HG03280 (cell line): ENCODE measurements at regions not wholly inside any gene's neighbourhood (a gene's known extent, or its start where the extent isn't known, plus 50 kb on each side); places are given as distances from the start of the nearest gene placed in this dataset.

Source experiments
- ATAC-seq: cut with Tn5 transposase; IDR thresholded peaks from one replicate; pipeline ENCODE4 v1.9.1; 2021; ENCODE audit warnings: mild to moderate bottlenecking, moderate library complexity; ENCODE audit not compliant: unreplicated experiment

DNA sequence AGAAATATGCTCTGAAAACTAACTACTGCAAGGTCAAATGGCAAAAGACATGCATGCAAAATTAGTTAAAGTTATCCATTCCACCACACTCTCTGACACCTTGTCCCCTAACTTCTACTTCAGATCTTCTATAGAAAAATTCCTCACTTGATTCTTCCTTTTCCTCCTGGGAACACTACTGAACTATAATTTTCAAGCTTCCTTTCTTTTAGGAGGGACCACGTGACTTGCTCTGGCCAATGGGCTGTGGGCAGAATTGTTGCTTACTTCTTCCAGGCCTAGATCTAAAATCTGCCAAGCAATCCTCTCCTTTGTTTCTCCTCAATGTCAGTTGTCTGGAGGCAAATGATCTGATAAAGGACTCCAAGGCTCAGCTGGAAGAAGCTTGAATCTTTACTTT is 441.0 kb downstream of the CDK5RAP2 start:
- ATAC-seq = no peak

DNA sequence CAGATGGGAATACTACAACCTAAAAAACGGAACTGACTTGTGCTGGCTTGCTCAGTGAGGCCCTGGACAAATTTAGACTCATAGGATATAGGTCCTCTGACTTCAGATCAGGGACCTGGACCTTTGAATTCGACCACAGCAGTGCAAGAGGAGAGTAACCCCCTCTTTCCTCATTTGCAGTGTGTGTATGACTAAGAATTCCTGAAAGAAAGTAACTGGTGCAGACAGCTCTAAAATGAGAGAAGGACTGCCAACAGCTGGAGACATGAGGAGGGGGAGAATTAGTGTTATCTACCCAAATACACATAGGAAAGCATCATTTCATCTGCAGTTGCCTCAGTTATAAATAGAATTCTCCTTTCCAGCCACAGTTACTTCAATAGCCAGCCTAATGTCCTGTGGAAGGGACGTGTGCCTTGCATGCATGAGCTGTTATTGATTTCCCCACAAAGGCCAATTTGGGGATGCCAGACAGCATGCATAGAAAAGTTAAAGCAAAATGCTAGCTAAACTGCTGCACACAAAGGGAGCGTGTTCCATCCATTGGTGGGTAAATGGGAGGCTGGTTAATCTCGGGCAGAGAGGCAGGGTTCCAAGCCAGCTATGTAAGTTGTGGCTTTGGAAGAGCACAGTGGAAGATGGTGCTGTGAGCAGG is 442.7 kb downstream of the CDK5RAP2 start:
- ATAC-seq = no peak

DNA sequence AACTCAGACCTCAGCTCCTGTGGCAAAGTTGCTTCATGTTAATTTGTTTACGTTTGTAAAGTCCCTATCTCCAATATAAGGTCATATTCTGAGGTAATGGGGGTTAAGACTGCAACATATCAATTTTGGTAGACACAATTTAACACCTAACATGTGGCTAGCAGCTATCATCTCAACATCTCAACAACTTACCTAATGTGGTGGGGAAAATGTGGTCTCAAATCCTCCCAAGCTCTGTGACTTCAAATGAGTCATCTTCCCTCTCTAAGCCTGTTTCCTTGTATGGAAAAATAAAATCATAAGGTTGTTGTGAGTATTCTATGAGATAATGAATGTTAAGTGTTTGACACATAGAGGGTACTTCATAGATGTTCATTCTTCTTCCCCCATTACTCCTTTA is 443.3 kb downstream of the CDK5RAP2 start:
- no peak for ATAC-seq

DNA sequence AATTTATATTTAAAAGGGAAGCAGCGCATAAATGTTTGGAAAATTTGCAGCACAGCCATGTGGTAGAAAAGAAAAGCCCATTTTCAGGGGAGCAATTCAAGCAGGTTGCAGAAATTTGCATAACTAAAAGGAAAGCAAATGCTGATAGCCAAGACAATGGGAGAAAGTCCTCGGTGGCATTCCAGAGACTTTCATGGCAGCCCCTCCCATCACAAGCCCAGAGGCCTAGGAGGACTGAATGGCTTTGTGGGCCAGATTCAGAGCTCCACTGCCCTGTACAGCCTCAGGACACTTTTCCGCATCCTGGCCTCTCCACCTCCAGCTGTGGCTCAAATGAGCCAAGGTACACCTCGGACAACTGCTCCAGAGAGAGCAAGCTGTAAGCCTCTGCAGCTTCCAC is 462.9 kb downstream of the CDK5RAP2 start:
- no peak for ATAC-seq

DNA sequence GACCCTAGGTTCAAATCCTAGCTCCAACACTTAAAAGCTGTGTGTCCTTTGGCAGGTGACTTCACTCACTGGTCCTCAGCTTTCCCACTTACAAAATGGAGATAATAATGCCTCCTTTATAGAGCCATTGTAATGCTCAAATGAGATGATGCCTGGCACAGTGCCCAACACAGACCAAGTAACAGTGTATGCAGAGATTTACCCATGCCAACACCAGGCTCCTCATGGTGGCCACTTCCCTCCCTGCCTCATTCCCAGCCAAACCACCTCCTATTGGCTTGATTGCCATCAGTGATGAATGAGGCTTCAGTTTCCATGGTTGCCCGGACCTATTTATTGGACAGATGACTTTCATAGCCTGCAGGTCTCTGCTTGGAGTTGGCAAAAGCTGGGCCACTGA is 469.4 kb downstream of the CDK5RAP2 start:
- no peak for ATAC-seq

DNA sequence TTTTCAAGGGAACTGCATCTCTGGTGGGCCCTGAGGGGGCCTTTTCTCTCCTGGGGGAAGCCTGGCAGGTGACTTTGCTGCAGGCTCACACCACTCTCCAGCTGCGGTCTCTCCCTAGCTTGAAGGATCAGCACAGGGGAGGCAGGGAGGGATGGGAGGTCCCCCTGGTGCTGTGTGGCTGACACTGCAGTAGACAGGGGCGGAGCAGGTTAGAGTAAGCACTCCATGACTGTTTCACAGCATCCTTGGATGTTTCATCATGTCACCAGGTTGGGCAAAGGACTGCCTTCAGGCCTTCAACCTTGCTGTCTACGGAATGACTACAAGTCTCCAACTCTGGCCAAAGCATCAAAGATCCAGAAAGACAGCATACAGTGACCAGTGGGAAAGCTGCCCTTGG is 470.7 kb downstream of the CDK5RAP2 start:
- ATAC-seq = no peak

DNA sequence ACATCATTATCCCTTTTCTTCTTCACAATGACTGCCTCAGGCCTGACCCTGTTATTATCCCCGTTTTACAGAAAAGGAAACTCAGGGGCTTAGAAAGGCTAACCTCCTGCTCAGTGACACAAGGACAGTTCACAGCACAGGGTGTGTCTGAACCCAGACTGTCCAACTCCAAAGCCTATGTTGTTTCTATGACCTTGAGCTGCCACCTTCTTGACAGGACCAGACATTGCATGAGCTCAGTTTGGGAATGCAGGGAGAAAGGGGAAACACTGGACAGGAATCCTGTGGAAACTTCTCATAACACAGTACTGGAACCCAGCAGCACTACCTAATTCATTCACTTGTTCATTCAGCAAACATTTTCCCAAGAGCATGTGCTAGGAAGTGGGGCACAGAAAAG is 472.8 kb downstream of the CDK5RAP2 start:
- ATAC-seq = no peak

DNA sequence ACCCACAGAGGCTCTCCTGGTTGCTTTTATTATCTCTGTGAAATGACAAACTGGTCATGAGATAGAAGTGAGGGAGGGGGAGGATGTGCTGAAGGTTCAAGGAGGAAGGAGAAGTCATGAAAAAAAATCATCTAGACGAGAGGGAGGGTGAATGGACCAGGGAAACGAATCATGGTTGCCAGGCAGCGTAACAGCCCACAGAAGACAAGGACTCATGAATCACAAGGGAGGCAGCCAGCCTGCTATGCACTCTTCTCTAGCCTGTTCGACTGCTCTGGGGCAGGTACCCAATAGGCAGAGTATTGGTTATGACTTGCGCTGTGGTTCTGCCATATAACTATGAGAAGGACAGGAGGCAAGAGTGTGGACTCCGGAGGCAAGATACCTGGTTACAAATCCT is 475.2 kb downstream of the CDK5RAP2 start:
- ATAC-seq = no peak

DNA sequence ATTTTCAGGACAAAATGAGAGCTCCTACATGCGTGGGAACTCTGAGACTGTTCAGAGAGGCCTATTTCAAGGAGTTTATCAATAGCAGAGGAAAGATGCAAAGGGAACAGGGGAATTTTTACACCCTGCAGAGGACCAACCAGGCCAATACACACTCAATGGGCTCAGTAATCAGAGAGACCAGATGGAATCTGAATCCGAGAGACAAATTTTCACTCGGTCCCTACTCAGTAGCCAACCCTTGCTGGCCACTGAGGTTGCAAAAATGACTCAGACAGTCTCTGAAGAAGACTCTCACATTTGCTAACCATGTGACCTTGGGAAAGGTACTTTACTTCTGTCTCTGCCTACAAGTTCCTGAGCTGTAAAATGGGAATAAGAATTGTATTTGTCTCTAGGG is 479.4 kb downstream of the CDK5RAP2 start:
- ATAC-seq = no peak

DNA sequence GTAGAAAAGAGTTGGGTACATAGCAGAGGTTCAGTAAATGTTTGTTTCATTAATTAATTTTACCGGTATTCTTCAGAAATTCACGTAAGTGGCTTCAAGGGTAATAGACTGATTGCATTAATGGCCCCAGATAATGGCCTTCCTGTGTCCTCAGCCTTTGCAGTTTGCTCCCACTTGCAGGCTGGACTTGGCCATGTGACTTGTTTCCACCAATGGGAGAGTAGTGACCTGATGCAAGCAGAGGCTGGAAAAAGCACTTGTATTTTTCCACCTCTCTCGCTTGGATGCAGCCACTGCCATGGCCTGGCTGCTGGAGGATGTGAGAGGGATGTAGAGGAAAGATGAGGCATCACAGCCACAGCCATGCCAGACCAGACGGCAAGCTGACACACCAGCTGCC is 480.9 kb downstream of the CDK5RAP2 start:
- no peak for ATAC-seq

DNA sequence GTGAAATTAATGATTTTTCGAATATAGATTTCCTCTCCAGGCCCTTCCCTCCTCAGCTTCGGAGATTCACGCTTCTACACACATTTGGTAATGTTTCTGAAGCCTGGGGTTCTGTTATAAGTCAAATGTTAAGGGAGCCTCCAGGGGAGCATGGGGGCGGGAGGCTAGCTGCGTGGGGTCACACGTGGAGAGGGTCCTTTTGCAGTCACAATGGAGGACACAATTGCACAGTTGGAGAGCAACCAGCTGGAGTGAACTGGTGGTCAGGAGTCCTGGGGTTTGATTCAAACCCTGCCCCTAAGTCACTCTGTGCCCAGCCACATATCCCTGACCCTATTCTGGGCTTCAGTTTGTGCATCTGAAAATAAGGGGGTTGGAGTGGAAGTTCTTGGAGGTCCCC is 481.4 kb downstream of the CDK5RAP2 start:
- no peak for ATAC-seq

DNA sequence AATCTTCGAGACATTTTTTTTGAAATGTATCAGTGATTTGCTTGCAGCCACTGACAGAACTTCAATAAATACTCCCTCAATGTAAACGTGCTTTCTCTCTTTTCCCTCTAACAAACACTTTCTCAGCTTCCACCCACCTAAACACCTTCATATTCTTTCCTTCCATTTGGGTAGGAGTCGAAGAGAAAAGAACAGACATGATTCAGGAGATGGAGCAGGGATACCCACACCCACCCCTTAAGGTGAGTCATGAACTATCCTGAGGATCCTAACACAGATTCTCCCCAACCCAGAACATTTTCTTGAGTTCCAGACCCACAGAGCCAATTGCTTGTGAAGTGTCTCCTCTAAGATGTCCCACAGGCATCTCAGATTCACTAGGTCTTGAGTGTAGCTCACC is 488.8 kb downstream of the CDK5RAP2 start:
- no peak for ATAC-seq

DNA sequence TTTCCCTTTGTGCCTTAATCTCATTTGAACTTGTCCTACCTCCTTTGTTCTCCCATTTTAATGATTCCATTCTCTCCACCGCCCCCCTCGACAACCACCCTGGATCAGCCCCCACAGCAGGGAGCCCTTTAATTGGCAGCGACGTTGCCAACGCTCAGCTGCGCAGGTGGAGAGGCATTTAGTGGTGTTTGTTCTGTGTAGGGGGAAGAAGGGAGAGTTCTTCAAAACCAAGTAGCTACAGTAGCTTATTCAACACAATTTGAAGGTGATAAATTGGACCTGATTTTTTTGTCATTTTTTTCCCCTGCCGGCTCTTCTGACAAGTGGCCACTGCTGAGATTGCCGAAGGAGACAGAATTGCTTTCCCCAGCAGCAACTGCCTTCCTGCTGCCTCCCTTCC is 499.1 kb downstream of the CDK5RAP2 start:
- no peak for ATAC-seq

DNA sequence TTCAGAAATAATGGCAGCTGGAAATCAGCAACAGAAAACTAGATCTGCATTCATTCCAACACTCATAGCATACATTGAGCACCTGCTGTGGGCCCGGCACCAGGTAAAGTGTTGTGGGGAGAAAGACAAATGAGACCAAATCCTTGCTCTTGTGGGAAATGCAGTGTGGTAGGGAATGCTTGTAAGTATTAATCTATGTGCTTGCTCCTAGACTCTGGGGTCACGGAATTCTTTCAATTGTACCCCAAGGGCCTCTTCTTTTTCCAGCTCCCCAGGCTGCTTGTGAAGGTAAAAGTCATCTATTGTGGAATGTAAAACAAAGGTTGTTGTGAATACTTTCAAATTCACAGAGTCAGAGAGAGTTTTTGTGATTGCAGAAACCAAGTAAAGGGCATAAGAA is 501.9 kb downstream of the CDK5RAP2 start:
- ATAC-seq = no peak

DNA sequence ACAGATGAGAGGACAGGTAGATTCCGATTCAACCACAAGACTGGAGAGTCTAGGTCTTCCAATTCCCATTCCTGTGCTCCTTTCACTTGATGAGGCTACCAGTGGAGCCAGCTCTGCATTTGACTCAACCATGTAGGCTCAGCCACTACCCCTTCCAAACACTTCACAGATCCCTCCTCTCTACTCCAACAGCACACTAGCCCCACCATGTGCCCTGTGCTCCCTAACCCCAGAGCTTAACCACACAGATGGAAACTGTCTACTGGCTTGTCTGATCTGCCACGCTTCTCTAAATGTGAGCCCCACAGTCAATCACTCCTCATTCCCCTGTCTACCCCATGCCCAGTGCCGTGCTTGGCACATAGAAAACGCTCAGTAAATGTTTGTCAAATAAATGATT is 508.2 kb downstream of the CDK5RAP2 start:
- ATAC-seq = no peak

DNA sequence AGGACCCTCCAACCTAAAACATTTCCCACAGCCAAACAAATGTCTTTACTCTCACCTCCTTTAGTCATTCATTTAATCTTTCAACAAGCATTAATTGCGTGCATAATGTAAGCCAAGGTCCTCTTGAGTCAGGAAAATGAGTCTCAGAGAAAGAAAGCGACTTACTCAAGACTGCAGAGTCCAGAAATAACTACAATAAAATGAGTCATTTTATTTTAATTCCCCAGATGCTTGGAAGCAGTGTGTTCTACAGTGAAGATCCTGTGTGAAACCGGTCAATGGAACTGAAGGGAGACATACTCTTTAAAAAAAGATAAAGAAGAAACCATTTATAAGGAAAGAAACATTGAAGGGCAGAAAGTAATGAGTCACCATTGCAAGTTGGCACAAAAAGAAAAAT is 513.7 kb downstream of the CDK5RAP2 start:
- no peak for ATAC-seq

DNA sequence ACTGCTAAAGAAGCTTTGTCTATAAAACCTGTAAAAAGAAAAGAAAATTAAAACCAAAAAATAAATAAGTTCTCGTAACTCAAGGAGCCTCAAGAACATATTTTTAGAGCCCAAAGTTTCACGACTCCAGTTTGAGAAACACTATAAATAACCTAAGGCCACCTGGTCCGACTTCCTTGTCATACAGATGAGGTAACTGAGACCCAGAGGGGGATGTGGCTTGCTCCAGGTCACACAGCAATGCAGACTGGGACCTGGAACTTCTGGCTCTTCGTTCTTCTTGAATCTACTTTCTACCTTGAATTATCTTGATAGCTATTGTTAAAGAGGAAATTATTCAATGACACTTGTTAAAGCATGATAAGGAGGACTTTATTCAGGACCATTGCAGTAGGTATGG is 514.8 kb downstream of the CDK5RAP2 start:
- ATAC-seq = no peak

DNA sequence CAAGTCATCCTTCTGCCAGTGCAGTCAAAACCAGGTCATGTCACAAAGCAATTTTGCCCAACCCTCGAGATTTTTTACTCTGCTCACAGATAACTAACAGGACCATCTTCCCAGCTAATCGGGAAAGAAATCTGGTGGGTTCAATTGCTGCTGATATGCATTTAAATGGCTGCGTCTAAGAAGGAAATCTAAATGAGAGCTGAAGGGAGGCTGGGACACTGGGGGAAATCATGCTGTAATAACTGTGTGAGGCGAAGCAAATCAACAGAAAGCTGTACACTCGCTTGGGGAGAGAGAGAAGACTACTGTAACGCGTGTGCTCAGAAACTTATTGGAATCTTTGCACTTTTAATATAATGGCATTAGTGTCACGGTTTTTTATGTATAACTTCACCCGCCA is 535.0 kb downstream of the CDK5RAP2 start:
- no peak for ATAC-seq

DNA sequence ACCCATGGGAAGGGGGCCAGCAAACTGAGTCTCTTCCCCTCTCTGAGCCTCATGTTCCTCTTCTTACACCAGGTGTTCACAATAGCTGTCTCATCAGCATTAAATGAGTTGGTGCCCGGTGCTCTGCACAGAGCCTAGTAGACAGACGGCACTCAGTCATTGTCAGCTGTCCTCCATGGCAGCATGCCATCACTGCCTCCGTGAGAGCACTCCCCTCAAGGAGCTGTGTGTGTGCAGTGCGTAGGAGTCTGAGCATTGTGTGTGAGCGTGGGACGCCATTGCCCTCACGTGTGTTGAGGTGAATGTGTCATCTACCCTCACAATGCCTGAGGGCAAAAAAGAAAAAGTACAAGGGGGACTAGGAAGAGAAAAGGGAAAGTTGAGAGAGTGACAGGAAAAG is 536.5 kb downstream of the CDK5RAP2 start:
- ATAC-seq = no peak

DNA sequence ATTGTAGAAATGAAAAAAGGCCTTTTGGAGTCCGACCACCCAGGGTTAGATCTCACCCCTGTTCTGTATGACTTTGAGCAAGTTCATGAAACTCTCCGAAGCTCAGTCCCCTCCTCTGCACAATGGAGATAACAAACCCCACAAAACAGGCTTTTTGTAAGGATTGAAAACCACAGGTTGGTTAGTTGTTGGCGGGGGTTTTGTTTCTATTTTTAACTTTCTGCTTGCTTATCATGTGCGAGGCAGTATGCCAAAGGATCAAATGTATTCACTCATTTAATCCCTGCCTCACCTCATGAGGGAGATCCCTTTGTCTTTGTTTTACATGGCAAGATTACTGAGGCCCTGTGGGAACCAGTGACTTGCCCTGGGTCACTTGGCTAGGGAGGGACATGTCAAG is 539.1 kb downstream of the CDK5RAP2 start:
- no peak for ATAC-seq

DNA sequence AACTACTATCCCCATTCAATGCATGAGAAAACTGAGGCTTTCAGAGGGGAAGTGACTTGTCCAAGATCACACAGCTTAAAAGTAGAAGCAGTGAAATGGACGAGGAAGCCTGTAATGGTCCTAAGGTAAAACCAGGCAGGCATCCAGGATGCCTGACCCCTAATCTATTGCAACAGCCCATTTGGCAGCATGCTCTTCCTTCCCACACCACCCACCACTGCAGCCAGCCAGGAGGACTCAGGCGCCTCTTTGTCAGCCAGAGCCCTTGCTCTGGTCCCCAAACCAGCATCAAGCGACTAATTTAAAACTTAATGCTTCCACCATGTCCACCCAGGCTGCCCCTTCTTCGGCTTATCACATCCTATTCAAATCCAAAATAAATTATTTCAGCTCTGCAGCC is 541.6 kb downstream of the CDK5RAP2 start:
- no peak for ATAC-seq

DNA sequence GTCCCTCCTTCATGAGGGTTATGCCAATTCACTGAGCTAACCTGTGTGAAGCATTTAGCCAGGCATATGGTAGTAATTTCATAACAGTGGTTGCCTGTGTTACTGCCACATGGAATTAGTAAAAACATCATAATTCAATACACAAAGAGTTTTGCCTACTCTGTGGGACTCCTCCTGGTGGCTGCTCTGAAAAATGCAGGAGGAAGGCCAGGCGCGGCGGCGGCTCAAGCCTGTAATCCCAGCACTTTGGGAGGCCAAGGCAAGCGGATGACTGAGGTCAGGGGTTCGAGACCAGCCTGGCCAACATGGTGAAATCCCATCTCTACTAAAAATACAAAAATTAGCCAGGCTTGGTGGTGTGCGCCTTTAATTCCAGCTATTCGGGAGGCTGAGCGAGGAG is 547.3 kb downstream of the CDK5RAP2 start:
- no peak for ATAC-seq

DNA sequence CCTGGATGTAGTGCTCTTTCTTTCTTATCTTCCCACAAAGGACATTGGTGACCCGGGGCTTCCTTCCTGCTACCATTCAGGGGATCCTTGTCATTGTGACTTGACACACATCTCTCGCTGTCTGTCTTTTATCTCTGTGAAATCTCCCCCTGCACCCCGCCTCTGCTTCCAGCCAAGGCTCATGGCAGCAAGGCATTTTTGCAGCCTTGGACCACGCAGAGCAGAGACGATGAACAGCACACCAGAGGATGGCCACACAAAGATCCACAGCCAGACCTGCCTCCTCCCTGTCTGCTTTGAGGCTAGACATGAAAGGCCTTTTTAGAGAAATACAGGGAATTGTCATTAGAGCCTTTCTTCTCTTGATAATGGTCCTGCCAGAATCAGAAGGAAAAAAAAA is 549.1 kb downstream of the CDK5RAP2 start:
- ATAC-seq = no peak

DNA sequence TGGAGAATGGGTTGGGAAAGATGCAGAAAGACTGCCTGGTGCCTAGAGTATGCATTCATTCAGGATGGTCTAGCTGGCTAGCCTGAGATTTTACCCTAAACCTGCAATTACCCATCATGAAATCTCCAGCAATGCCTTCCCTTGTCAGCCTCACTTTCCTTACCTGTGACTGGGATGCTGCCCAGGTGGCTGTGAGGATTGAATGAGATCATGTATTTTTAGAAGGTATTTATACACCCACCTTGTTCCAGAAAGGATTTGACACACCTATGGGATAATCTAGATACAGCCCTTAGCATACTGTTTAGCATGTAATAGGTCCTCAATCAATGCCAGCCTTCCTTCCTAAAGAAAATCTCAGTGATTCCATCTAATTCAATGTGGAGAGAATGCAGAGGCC is 561.4 kb downstream of the CDK5RAP2 start:
- no peak for ATAC-seq
